ENCODE measurements at regions not wholly inside any gene's neighbourhood (a gene's known extent, or its start where the extent isn't known, plus 50 kb on each side); places are given as distances from the start of the nearest gene placed in this dataset.
"Not testable (repeated sequence)": the region's sequence is repeated elsewhere in the genome, so short reads cannot be mapped to it uniquely, and the experiment has no call there.

- TF ChIP-seq CTCF (IDR thresholded peaks at IDR 0.05; ENCODE audit: low read depth, low read length, poor library complexity, severe bottlenecking); EZH2phosphoT487 (IDR thresholded peaks at IDR 0.05; ENCODE audit: borderline replicate concordance, low read length): not testable (repeated sequence)
Measured at GRCh38 chr9:65389710-65390109, 104.7 kb upstream of the FOXD4L5 start.
